HepG2 (cell line): ENCODE measurements at regions not wholly inside any gene's neighbourhood (a gene's known extent, or its start where the extent isn't known, plus 50 kb on each side); places are given as distances from the start of the nearest gene placed in this dataset.

Source experiments
- ATF4 ChIP-seq, 2 experiments: fragments of 450-650 bp in 1 of 2; sonication (generic) in 1 of 2; formaldehyde crosslinking; IDR thresholded peaks; 2 replicates each; pipeline versions ENCODE4 v1.5.0 to v1.8.0; 2020 to 2022; ENCODE audit warnings: mild to moderate bottlenecking in 1 of 2, missing genetic modification reagents in 1 of 2
- CREB1 ChIP-seq, 2 experiments: fragments of 450-650 bp in 1 of 2; IDR thresholded peaks; 2 replicates each; pipeline ENCODE4 v1.6.1; 2016 to 2017; ENCODE audit warnings: control low read depth in 1 of 2, mild to moderate bottlenecking in 1 of 2, missing compliant biosample characterization in 1 of 2, missing genetic modification characterization in 1 of 2
- GPBP1L1 ChIP-seq: sonication (generic); formaldehyde crosslinking; IDR thresholded peaks from 2 replicates; pipeline ENCODE4 v1.5.0; 2020; ENCODE audit warnings: mild to moderate bottlenecking, missing genetic modification reagents
- HMGA1 ChIP-seq: sonication (generic); formaldehyde crosslinking; conservative IDR thresholded peaks from 2 replicates; pipeline ENCODE4 v1.4.0; 2020; ENCODE audit warnings: missing genetic modification reagents
- KLF11 ChIP-seq: IDR thresholded peaks from 2 replicates; pipeline ENCODE4 v1.6.1; 2016; ENCODE audit warnings: missing compliant biosample characterization
- KLF9 ChIP-seq: IDR thresholded peaks from 2 replicates; pipeline ENCODE4 v1.6.1; 2016; ENCODE audit warnings: low read depth
- PHF8 ChIP-seq: sonication (generic); formaldehyde crosslinking; IDR thresholded peaks from 2 replicates; pipeline ENCODE4 v1.5.0; 2020; ENCODE audit warnings: missing genetic modification reagents
- REST ChIP-seq, 2 experiments: IDR thresholded peaks; 2 replicates each; pipeline ENCODE4 v1.6.1; 2011 to 2012; ENCODE audit warnings: low read length in 2 of 2, borderline replicate concordance in 1 of 2, low read depth in 1 of 2, mild to moderate bottlenecking in 1 of 2, moderate library complexity in 1 of 2
- SIN3B ChIP-seq: fragments of 150-350 bp; IDR thresholded peaks from 2 replicates; pipeline ENCODE4 v1.6.1; 2014; ENCODE audit warnings: low read length
- TRAFD1 ChIP-seq: sonication (generic); formaldehyde crosslinking; IDR thresholded peaks from 2 replicates; pipeline ENCODE4 v1.5.1; 2020; ENCODE audit warnings: missing genetic modification reagents, mild to moderate bottlenecking, borderline replicate concordance

- TF ChIP-seq GPBP1L1 (CRISPR knock-in tag) (no peak), KLF9 (no peak), HMGA1 (CRISPR knock-in tag) (no peak), KLF11 (CRISPR knock-in tag) (no peak), REST (IDR thresholded peaks at IDR 0.05; ENCODE audit: borderline replicate concordance in 1 of 2, low read depth in 1 of 2, low read length in 2 of 2) (no peak), SIN3B (no peak), ATF4 (CRISPR knock-in tag; IDR thresholded peaks at IDR 0.05) (no peak), TRAFD1 (CRISPR knock-in tag) (no peak), PHF8 (CRISPR knock-in tag) (no peak), CREB1 (IDR thresholded peaks at IDR 0.05) (no peak), CREB1 (CRISPR knock-in tag; IDR thresholded peaks at IDR 0.05) (no peak)
Measured at GRCh38 chr14:92254786-92255185, 68.2 kb upstream of the SLC24A4 start (continued).
